Activated CD4-positive, alpha-beta memory T cell treated with anti-CD3 and anti-CD28 coated beads, Interleukin-2, amount 10 ng/mL, durations not matched to agents 7 days and 5 days (primary cell): ENCODE measurements at regions not wholly inside any gene's neighbourhood (a gene's known extent, or its start where the extent isn't known, plus 50 kb on each side); places are given as distances from the start of the nearest gene placed in this dataset.
"Not testable (repeated sequence)": the region's sequence is repeated elsewhere in the genome, so short reads cannot be mapped to it uniquely, and the experiment has no call there.

ENCODE experiments used
- CTCF ChIA-PET: fragments of 350-600 bp; sonication (Branson Sonifier 250); formaldehyde crosslinking; loops from one replicate; lab custom pipeline; 2021; ENCODE audit warnings: antibody characterized with exemption, inconsistent platforms; lab: Charles Lee
- POLR2A ChIA-PET: fragments of 350-600 bp; sonication (Branson Sonifier 250); formaldehyde crosslinking; loops from one replicate; lab custom pipeline; 2021; ENCODE audit warnings: antibody characterized with exemption; lab: Charles Lee
- DNase-seq: peaks from one replicate; pipeline ENCODE4 v3.0.0-alpha.2; 2020
- H3K27ac Mint-ChIP-seq: one replicate; pipeline ENCODE4 v1.8.0; 2021; ENCODE audit warnings: mild to moderate bottlenecking, mixed read lengths
- H3K27me3 Mint-ChIP-seq: one replicate; pipeline ENCODE4 v1.8.0; 2021; ENCODE audit warnings: mixed read lengths
- H3K36me3 Mint-ChIP-seq: one replicate; pipeline ENCODE4 v1.8.0; 2021; ENCODE audit warnings: low read depth, mixed read lengths
- H3K4me1 Mint-ChIP-seq: one replicate; pipeline ENCODE4 v1.8.0; 2021; ENCODE audit warnings: mixed read lengths
- H3K4me3 Mint-ChIP-seq: one replicate; pipeline ENCODE4 v1.8.0; 2021; ENCODE audit warnings: mild to moderate bottlenecking, mixed read lengths
- H3K9me3 Mint-ChIP-seq: one replicate; pipeline ENCODE4 v1.8.0; 2021; ENCODE audit warnings: mixed read lengths

DNA sequence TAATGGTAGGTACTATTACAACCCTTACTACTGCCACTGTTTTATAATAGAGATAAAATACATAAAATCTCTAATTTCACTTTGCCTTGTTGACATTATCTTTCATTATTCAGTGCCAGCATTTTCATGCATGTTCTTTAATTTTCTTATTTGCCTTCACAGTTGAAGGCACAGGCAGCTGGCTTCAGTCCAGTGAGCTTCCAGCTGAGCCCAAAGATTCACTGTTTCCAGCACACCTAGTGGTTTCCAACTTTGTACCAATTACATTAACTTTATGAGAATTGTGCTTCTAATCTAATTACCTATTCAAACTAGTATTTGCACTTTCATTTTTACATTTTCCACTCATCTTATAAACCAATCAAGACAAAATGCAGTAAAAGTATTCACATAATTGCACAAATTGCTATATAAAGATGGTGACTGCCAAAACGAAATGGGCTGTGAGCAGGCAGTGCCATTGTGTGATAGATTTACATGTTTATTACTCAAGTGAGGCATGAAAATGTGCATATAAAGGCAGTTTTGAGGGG, 228.3 kb downstream of the MFSD1 start:
- Mint-ChIP-seq H3K4me1 (no peaks in the 10 kb centered on the region), H3K36me3 (no peaks in the 10 kb centered on the region), H3K4me3 (no peak overlapping the region), H3K27ac (no peak overlapping the region), H3K9me3 (no peaks in the 10 kb centered on the region), H3K27me3 (no peaks in the 10 kb centered on the region)
- ChIA-PET POLR2A (no interaction called here), CTCF (no interaction called here)
- no peak for DNase-seq

DNA sequence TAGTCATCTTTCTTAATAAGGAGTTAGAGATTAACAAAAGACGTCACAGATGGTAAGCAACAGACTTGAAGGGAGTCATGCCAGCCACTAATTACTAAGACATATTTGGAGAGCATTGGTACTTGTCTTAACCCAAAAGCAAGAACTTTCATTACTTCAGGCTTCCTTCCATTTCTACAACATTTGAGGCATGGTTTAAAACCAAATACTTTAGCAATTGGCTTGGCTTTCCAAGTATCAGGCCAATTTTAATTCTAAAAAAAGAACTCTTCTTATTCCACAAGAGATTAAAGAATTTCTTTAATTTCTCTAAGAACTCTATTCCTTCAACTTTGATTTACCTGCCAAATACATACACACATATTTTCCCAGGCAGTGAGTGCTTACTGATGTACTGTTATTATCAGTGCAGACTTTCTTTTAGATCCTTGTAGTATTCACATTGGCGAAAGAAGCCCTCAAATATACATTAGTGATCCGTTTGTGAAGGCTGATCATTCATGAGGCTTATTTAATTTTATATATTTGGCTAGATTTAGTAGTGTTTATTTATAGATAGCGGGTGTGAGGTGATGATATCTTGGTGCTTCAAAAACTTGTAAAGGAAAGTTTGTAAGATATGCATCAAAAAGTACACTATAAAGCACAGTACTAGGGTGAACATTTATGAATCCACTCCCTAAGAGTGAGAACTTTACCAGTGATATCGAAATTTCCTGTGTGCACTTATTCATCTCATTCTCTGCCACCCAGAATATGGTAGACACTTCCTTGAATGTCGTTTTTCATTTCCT, 229.2 kb downstream of the MFSD1 start:
- Mint-ChIP-seq H3K27me3 (no peaks in the 10 kb centered on the region), H3K36me3 (no peaks in the 10 kb centered on the region), H3K4me3 (no peak overlapping the region), H3K9me3 (no peaks in the 10 kb centered on the region), H3K4me1 (no peaks in the 10 kb centered on the region), H3K27ac (no peak overlapping the region)
- ChIA-PET CTCF (no interaction called here), POLR2A (no interaction called here)
- no peak for DNase-seq

DNA sequence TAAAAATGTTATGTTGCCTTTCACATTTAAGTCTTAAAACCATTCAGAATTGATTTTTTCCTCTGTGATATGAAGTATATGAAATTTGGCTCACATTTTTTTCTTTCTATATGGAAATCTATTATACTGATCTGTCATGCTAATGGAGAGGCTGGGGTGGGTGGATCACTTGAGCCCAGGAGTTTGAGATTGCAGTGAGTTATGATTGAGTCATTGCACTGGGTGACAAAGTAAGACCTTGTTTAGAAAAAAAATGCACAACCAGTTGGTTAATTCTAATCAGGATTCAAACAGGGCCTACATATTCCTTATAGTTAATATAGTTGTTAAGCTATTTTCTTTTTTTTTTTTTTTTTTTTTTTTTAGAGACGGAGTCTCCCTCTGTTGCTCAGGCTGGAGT, 230.5 kb downstream of the MFSD1 start:
- H3K9me3 Mint-ChIP-seq, result no peaks in the 10 kb centered on the region
- no peak overlapping the region for H3K27ac Mint-ChIP-seq
- no peak for DNase-seq
- H3K36me3 Mint-ChIP-seq, result no peaks in the 10 kb centered on the region
- CTCF ChIA-PET, result no interaction called here
- H3K4me1 Mint-ChIP-seq, result no peaks in the 10 kb centered on the region
- H3K27me3 Mint-ChIP-seq, result no peaks in the 10 kb centered on the region
- no peak overlapping the region for H3K4me3 Mint-ChIP-seq
- POLR2A ChIA-PET, result no interaction called here

DNA sequence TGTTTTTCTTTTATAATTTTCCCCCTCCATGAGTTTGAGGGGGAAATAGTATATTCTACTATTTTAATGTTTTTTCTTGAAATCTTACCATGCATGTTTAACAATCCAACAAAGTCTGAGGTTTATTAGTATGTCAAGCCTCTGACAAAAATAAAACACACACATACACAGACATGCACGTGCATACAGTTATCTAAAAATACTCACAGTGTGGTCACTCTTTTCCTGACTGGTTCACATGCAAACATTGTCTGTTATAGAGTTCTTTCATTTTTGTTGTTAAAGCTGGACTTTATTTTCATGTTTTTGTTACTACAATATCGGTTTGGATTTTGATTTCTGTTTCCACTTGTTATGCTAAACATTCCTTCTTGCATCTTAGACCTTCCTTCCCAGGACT, 236.6 kb downstream of the MFSD1 start:
- DNase-seq, result no peak
- CTCF ChIA-PET, result no interaction called here
- Mint-ChIP-seq H3K4me1 (no peaks in the 10 kb centered on the region), H3K27ac (no peak overlapping the region), H3K36me3 (no peaks in the 10 kb centered on the region), H3K9me3 (no peaks in the 10 kb centered on the region), H3K27me3 (no peaks in the 10 kb centered on the region), H3K4me3 (no peak overlapping the region)
- POLR2A ChIA-PET, result no interaction called here

DNA sequence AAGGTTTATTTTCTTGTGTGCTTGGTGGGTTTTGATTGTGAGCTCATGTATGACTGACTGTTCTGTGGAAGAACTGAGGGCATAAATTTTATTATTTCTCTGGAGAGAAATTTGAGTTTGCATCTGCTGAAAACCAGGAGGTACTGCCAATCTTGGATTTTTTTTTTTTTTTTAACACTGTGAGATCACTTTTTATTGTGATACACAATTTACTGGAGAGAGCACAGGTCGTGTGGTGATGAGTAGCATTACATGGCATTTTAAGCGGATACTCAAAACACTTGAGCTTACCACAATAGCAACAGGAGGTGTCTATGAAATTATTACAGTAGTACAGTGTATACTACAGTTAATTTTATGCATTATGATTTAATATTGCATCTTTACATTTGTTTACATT, 237.4 kb downstream of the MFSD1 start:
- H3K9me3 Mint-ChIP-seq, result no peaks in the 10 kb centered on the region
- H3K4me3 Mint-ChIP-seq, result no peak overlapping the region
- ChIA-PET CTCF (interaction anchor here (0.7 kb wide), 1 partner anchor 381 kb away, joined by 3 read pairs; no protein-coding TSS in a partner anchor), POLR2A (no interaction called here)
- H3K4me1 Mint-ChIP-seq, result no peaks in the 10 kb centered on the region
- no peak for DNase-seq
- no peaks in the 10 kb centered on the region for H3K27me3 Mint-ChIP-seq
- H3K36me3 Mint-ChIP-seq, result no peaks in the 10 kb centered on the region
- H3K27ac Mint-ChIP-seq, result no peak overlapping the region

DNA sequence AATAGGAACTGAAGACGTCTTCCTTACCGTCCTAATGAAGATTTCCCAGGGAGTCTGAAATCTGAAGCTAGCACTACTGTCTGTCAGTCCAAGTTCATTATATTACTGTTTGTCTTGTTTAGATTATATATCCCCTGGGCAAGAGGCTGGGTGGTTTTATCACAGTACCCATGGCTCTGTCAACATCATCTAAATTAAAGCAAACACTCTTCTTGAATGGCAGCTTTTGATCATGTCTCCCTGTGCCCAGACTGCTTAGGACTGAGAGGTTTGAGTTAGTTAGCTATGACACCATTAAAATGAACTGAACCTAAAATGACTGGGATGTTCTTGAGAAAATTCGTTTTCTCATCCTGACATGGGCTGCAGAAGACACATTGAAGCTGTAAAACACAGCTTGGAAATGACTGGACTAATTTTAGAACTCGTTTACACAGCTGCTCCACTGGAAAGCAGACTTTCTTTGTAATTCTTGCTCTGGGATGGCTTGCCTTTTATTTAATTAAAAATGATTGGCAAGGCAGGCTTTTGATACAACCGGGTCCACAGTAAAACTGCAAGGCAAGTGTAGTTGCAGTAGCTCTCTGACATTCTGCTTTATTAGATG, 243.5 kb downstream of the MFSD1 start:
- no peaks in the 10 kb centered on the region for H3K4me1 Mint-ChIP-seq
- no peaks in the 10 kb centered on the region for H3K27me3 Mint-ChIP-seq
- H3K36me3 Mint-ChIP-seq, result no peaks in the 10 kb centered on the region
- no peak overlapping the region for H3K4me3 Mint-ChIP-seq
- no peak for DNase-seq
- no peaks in the 10 kb centered on the region for H3K9me3 Mint-ChIP-seq
- H3K27ac Mint-ChIP-seq, result no peak overlapping the region
- CTCF ChIA-PET, result no interaction called here
- POLR2A ChIA-PET, result no interaction called here

DNA sequence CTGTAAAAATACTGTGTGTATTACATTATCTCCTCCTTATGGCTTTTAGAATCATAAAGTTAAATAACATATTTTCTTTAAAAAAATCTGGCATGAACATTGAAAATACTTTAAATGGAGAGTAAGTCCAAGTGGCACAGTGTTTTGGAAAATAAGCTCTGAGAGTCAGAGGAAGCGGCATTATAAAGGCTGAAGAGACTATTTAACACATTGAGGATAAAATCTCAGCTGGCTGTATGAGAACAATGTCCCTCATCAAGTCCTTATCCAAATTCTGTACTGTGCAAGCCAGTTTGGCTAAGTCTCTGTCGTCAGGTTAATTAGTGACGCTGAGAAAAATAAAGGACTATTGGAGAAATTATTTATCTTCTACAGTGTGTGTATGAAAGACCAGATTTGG, 245.5 kb downstream of the MFSD1 start:
- Mint-ChIP-seq H3K36me3 (no peaks in the 10 kb centered on the region), H3K4me1 (no peaks in the 10 kb centered on the region), H3K9me3 (peaks cover 5% of the 10 kb centered on the region), H3K27me3 (no peaks in the 10 kb centered on the region), H3K27ac (no peak overlapping the region), H3K4me3 (no peak overlapping the region)
- no peak for DNase-seq
- CTCF ChIA-PET, result no interaction called here
- POLR2A ChIA-PET, result no interaction called here

DNA sequence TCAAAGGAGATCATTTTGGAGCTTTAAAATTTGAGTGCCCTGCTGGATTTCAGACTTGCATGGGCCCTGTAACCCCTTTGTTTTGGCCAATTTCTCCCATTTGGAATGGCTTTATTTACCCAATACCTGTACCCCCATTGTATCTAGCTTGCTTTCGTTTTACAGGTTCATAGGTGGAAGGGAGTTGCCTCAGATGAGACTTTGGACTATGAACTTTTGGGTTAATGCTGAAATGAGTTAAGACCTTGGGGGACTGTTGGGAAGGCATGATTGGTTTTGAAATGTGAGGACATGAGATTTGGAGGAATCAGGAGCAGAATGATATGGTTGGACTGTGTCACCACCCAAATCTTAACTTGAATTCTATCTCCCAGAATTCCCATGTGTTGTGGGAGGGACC, 250.6 kb downstream of the MFSD1 start:
- H3K9me3 Mint-ChIP-seq, H3K27ac Mint-ChIP-seq, H3K36me3 Mint-ChIP-seq, CTCF ChIA-PET, POLR2A ChIA-PET, H3K4me1 Mint-ChIP-seq, DNase-seq, H3K4me3 Mint-ChIP-seq, H3K27me3 Mint-ChIP-seq: not testable (repeated sequence)

DNA sequence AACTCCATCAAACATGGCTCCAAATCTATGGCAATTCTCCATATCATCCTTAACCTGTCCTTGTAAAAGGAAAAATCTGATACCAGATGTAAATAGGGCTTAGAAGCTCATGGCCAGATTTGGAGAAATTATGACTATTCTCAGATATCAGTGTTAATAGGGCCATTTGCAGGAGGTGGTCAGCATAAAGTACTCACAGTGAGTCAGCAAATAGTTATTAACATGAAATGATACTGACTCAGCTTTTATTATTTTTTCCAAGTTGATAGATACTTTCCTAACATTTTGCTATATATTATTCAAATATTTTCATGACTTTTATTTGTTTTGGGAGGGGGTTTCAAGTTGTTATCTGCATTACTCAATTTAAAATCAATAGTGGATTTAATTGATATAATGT, 255.8 kb downstream of the MFSD1 start:
- no peak overlapping the region for H3K4me3 Mint-ChIP-seq
- no peaks in the 10 kb centered on the region for H3K36me3 Mint-ChIP-seq
- CTCF ChIA-PET, result no interaction called here
- no peaks in the 10 kb centered on the region for H3K4me1 Mint-ChIP-seq
- DNase-seq, result no peak
- POLR2A ChIA-PET, result no interaction called here
- peaks cover 2% of the 10 kb centered on the region for H3K9me3 Mint-ChIP-seq
- no peaks in the 10 kb centered on the region for H3K27me3 Mint-ChIP-seq
- no peak overlapping the region for H3K27ac Mint-ChIP-seq

DNA sequence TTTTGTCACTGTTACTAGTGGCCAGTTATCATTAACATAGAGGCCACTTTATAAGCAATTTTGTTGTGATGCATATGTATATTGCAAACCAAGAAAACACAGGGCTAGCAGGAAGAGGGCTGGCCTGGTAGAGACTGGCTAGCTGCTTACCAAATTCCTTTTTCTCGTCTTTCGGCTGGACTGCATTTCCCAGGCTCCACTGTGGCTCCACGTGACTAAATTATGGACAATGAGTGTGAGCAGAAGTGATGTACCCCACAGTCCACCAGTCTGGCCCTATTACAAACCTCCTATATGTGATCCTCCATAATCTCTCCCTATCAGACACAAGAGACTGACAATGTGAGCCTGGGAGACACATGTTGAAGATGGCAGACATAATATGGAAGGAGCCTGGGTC, 257.0 kb downstream of the MFSD1 start:
- ChIA-PET CTCF (no interaction called here), POLR2A (no interaction called here)
- no peaks in the 10 kb centered on the region for H3K36me3 Mint-ChIP-seq
- H3K9me3 Mint-ChIP-seq, result peaks cover 2% of the 10 kb centered on the region
- H3K4me3 Mint-ChIP-seq, result no peak overlapping the region
- no peak for DNase-seq
- no peaks in the 10 kb centered on the region for H3K27me3 Mint-ChIP-seq
- H3K4me1 Mint-ChIP-seq, result no peaks in the 10 kb centered on the region
- no peak overlapping the region for H3K27ac Mint-ChIP-seq

DNA sequence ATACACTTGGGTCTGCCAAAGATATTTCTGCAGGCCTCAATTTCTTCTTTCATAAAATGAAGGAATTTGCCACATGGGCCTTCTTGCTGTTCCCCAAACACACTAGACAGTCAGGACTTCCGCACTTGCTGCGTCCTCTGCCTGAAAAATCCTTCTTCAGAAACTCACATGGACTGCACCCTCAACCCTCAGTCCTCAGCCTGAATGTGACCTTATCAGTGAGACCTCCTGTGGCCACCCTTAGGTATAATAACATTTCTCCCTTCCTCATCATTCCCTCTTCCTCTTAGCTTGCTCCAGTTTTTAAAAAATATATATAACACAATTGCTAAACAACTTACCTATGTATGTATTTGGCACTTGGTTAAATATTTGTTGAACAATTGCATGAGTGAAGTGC, 257.5 kb downstream of the MFSD1 start:
- Mint-ChIP-seq H3K27me3 (no peaks in the 10 kb centered on the region), H3K27ac (no peak overlapping the region), H3K36me3 (no peaks in the 10 kb centered on the region), H3K4me3 (no peak overlapping the region), H3K9me3 (peaks cover 2% of the 10 kb centered on the region), H3K4me1 (no peaks in the 10 kb centered on the region)
- DNase-seq, result no peak
- CTCF ChIA-PET, result no interaction called here
- POLR2A ChIA-PET, result no interaction called here

DNA sequence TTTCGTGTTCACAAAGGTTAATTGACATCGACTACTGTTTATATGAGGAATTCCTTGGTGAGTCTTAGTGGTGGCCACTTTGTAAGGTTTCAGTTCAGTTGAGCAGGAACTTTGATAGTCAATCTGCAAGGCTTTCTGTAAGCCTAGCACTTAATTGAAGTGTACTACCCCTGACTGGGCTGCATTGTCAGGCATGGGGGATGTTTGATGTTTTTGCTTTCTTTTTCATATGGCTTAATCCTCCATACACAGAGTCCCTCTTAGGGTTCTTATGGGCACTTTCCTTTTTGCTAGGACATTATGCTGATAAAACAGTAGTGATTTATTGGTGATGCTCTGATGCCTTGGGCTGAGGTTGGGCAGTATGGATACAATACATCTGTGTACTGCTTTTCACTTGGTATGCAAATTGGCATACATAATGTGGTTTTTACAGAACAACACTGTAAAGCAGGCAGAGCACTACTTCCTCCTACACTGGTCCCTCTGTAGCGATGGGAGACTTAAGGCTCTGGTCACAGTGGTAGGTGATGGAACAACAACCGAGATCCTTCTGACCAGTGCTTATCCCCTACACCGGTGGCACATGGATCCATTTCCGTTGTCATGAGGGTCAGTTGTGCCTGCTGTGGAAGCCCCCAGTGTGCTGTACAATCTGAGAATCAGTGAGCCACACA, 261.0 kb downstream of the MFSD1 start:
- Mint-ChIP-seq H3K4me3 (no peak overlapping the region), H3K36me3 (no peaks in the 10 kb centered on the region), H3K4me1 (no peaks in the 10 kb centered on the region), H3K9me3 (no peaks in the 10 kb centered on the region), H3K27me3 (no peaks in the 10 kb centered on the region), H3K27ac (no peak overlapping the region)
- POLR2A ChIA-PET, result no interaction called here
- DNase-seq, result no peak
- CTCF ChIA-PET, result no interaction called here

DNA sequence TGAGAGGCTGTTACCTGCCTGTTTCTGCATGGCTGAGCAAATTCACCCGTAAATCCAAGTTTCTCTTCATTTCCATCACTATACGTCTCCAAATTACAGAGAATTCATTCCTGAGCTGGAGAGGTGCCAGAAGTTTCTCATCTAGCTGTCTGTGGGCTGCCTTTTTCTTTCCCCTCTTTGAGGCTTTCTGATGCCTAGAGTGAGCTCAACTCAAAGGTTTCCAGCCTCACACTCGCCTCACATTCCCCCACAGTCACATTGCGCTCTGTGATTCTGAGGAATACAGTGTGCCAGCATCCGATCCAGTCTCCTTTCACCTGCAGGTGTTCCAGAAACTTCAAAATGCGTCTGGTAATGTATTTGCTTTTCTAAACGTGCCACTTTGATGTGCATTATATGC, 267.2 kb downstream of the MFSD1 start, which contains the start of gene IQCJ:
Gene IQCJ, plus strand, starts transcription at position 229 of the 400 bp plus-strand sequence.
- Mint-ChIP-seq H3K36me3 (no peaks in the 10 kb centered on the region), H3K9me3 (no peaks in the 10 kb centered on the region), H3K4me3 (no peak within 1 kb of the TSS), H3K27ac (no peak within 1 kb of the TSS), H3K27me3 (no peaks in the 10 kb centered on the region), H3K4me1 (no peaks in the 10 kb centered on the region)
- POLR2A ChIA-PET, result no interaction called here
- DNase-seq, result no peak
- CTCF ChIA-PET, result no interaction called here
